Spleen (tissue), 7 donors: ENCODE measurements at regions not wholly inside any gene's neighbourhood (a gene's known extent, or its start where the extent isn't known, plus 50 kb on each side); places are given as distances from the start of the nearest gene placed in this dataset.

Source experiments
- POLR2A ChIP-seq, 3 donors: fragments of 450-650 bp; IDR thresholded peaks; one replicate each; pipeline ENCODE4 v1.5.1; 2017; ENCODE audit warnings: antibody characterized with exemption in 3 of 3, mild to moderate bottlenecking in 1 of 3
- POLR2AphosphoS5 ChIP-seq, 3 donors: sonication (generic); formaldehyde crosslinking; IDR thresholded peaks; one replicate each; pipeline ENCODE4 v1.5.1; 2017; ENCODE audit warnings: antibody characterized with exemption in 3 of 3
- TF ChIP-seq, protein P1 (sequence below), 11 experiments: fragments of 200-600 bp in 7 of 11; fragments of 450-650 bp in 4 of 11; sonication (generic) in 4 of 11; IDR thresholded peaks in 8 of 11; conservative IDR thresholded peaks in 3 of 11; 1 replicate in 7 of 11; 2 replicates in 4 of 11; pipeline versions ENCODE4 v1.4.0 to v1.8.0; 2016 to 2021; ENCODE audit warnings: antibody characterized with exemption in 11 of 11, inconsistent platforms in 4 of 11, mild to moderate bottlenecking in 1 of 11
- donor health status: DM: no; HTN: no; CAD: no; lungs with moderate emphysema.
- donor health status: DM: no; HTN: no; CAD: no.
- donor health status: DM: no; HTN: no; CAD: no.

DNA sequence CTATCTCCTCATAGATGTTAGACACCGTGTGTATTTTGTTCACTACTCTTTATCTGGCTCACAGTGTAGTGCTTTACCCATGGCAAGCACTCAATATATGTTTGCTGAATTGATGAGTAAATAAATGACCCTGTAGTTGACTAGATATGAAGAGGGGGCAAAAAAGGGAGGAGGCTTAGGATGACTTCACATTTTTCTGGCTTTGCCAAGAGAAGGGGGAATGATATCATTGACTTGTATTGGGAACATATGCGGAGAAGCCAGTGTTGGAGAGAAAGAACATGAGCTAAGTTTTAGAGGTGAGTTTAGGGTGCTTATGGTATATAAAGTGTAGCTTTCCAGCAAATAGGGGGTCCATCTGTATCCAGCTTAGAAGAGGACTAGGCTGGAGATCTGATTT, 145.5 kb downstream of the TENT5C start:
- TF ChIP-seq, protein P1, sequence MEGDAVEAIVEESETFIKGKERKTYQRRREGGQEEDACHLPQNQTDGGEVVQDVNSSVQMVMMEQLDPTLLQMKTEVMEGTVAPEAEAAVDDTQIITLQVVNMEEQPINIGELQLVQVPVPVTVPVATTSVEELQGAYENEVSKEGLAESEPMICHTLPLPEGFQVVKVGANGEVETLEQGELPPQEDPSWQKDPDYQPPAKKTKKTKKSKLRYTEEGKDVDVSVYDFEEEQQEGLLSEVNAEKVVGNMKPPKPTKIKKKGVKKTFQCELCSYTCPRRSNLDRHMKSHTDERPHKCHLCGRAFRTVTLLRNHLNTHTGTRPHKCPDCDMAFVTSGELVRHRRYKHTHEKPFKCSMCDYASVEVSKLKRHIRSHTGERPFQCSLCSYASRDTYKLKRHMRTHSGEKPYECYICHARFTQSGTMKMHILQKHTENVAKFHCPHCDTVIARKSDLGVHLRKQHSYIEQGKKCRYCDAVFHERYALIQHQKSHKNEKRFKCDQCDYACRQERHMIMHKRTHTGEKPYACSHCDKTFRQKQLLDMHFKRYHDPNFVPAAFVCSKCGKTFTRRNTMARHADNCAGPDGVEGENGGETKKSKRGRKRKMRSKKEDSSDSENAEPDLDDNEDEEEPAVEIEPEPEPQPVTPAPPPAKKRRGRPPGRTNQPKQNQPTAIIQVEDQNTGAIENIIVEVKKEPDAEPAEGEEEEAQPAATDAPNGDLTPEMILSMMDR (IDR thresholded peaks at IDR 0.05 in 8 of 11, conservative IDR thresholded peaks at IDR 0.05 in 3 of 11): no peak
- TF ChIP-seq POLR2A (IDR thresholded peaks at IDR 0.05): no peak
- no peak for TF ChIP-seq POLR2AphosphoS5 (IDR thresholded peaks at IDR 0.05)
